ENCODE measurements at regions not wholly inside any gene's neighbourhood (a gene's known extent, or its start where the extent isn't known, plus 50 kb on each side); places are given as distances from the start of the nearest gene placed in this dataset.

DNA sequence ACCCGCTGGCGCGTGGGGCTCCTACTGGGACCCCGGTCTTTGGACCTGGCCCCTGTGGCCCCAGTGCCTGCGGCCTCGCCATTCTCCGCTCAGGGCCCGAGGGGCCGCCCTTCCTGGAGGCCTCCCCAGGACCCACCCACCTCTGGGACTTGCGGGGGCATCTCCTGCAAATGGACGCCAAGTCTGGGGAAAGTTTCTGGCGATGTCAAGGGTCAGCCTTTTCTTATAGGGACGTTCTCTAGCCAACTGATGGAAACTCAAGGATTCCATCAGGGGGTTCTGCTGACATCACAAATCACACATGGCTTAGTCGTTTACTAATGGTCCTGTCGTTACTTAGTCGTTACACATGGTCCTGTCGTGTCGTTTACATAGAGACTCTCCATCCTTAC, 57.7 kb upstream of the RHOBTB1 start:
- TF ChIP-seq, protein P1, sequence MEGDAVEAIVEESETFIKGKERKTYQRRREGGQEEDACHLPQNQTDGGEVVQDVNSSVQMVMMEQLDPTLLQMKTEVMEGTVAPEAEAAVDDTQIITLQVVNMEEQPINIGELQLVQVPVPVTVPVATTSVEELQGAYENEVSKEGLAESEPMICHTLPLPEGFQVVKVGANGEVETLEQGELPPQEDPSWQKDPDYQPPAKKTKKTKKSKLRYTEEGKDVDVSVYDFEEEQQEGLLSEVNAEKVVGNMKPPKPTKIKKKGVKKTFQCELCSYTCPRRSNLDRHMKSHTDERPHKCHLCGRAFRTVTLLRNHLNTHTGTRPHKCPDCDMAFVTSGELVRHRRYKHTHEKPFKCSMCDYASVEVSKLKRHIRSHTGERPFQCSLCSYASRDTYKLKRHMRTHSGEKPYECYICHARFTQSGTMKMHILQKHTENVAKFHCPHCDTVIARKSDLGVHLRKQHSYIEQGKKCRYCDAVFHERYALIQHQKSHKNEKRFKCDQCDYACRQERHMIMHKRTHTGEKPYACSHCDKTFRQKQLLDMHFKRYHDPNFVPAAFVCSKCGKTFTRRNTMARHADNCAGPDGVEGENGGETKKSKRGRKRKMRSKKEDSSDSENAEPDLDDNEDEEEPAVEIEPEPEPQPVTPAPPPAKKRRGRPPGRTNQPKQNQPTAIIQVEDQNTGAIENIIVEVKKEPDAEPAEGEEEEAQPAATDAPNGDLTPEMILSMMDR (IDR thresholded peaks at IDR 0.05; ENCODE audit: borderline replicate concordance, insufficient read depth, low read depth, low read length): no peak
- H3K4me3 ChIP-seq (ENCODE audit: low read depth, low read length): no peak overlapping the region

DNA sequence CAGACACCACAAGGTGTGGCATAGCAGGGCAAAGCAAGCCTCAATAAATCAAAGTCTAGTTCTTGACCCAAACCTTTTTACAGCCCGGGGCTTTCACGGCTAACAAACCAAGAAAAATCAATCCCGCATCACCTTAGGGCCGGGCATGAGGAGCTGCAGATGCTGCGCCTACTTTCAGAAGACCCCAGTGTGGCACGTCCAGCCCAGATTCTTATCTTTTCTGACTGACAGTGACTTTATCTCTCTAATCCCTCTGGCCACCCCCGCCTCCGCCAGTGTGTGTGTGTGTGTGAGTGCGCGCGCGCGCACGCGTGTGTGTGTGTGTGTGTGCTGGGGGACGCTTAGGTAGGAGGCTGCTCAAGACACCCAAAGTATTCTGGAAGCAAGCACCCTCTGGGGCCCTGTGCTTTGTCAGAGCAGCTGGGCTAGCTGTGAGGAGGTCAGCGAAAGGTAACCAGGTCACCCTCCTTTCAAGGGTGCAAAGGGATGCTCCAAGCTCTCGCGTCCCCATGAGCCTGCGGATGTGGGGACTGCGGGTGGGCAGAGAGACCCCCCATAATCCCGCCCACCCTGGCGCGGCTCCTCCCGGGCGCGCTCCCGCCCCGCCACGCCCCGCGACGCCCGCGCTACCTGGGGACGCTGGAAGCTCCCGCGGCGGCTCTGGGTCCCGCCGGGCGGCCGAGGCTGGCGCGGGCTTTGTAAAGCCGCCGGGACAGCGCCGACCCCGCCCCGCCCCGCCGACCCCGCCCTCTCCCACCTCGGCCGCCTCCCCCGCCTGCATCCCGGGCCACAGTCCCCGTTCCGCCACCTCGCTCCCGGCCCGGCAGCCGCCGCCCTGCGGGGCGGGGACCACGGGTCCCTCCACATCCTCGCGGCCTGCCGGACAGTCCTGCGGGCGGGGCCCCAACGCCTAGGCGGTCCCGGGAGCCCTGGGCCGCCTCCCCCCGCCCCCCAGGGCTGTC, 57.1 kb upstream of the RHOBTB1 start:
- TF ChIP-seq, protein P1 (IDR thresholded peaks at IDR 0.05; ENCODE audit: borderline replicate concordance, insufficient read depth, low read depth, low read length): no peak
- no peak overlapping the region for H3K4me3 ChIP-seq (ENCODE audit: low read depth, low read length)

DNA sequence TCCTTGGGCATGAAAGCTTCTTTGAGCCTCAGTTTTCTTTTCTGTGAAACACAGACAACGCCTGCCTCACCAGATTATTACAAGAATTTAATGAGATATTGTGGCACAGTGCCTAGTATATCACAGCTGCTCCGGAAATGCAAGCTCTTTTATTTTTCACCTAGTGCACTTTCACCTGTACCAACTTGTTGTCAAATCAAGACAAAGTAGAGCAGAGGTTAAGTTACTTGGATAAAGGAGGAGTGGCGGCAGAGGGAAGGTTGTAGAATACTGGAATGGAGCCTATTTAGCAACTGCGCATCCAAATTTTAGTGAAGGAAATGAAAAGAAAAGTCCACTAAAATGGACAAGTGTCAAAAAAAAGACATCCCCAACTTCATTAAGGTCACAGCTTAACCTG, 54.9 kb upstream of the RHOBTB1 start:
- no peak overlapping the region for H3K4me3 ChIP-seq (ENCODE audit: low read depth, low read length)
- TF ChIP-seq, protein P1 (IDR thresholded peaks at IDR 0.05; ENCODE audit: borderline replicate concordance, insufficient read depth, low read depth, low read length): no peak

DNA sequence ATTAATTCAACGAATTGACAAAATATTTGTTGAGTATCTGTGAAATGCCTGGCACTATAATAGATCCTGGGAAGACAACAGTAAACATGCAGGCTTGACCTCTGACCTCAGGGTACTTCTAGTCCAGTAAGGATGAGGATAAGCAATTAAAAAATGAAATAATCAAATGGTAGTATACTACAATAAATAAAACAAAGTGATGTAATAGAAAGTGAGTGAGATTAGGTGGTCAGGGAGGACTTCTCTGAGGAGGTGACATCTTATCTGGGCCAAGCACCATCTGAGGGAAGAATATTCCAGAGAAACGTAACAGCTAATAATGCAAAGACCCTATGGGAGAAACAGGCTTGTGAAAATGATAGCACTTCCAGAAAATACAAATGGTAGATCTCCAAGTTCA, 50.1 kb upstream of the RHOBTB1 start:
- H3K4me3 ChIP-seq (ENCODE audit: low read depth, low read length): no peak overlapping the region
- TF ChIP-seq, protein P1 (IDR thresholded peaks at IDR 0.05; ENCODE audit: borderline replicate concordance, insufficient read depth, low read depth, low read length): no peak

Measured in GM12875 (cell line).